ENCODE measurements at regions not wholly inside any gene's neighbourhood (a gene's known extent, or its start where the extent isn't known, plus 50 kb on each side); places are given as distances from the start of the nearest gene placed in this dataset.

GRCh38 chr9:96171728-96172127, 130.2 kb downstream of the HSD17B3 start:
- TF ChIP-seq CTCF (IDR thresholded peaks at IDR 0.05) (no peak), POLR2AphosphoS5 (IDR thresholded peaks at IDR 0.05) (no peak)
